ENCODE measurements at regions not wholly inside any gene's neighbourhood (a gene's known extent, or its start where the extent isn't known, plus 50 kb on each side); places are given as distances from the start of the nearest gene placed in this dataset.

GRCh38 chr6:167590193-167590592, 236.5 kb upstream of the AFDN start:
- Histone ChIP-seq H3K79me2 (ENCODE audit: insufficient read depth, low read length) (no peaks in the 10 kb centered on the region), H3K4me2 (ENCODE audit: insufficient read depth, low read length) (no peak overlapping the region), H3K27me3 (ENCODE audit: insufficient read depth, low read length, poor library complexity) (no peaks in the 10 kb centered on the region), H3K9me3 (ENCODE audit: insufficient read depth, low read length, severe bottlenecking) (peaks cover 3% of the 10 kb centered on the region), H3K27ac (ENCODE audit: low read length) (no peak overlapping the region), H3K4me3 (ENCODE audit: low read depth in 1 of 2, low read length in 2 of 2) (no peak overlapping the region), H2AFZ (ENCODE audit: low read depth, low read length) (no peak overlapping the region), H3K9ac (ENCODE audit: low read depth, low read length) (no peak overlapping the region), H3K4me1 (ENCODE audit: insufficient read depth, low read length) (no peaks in the 10 kb centered on the region), H4K20me1 (ENCODE audit: insufficient read depth, low read length) (no peaks in the 10 kb centered on the region), H3K36me3 (ENCODE audit: insufficient read depth, low read length) (no peaks in the 10 kb centered on the region)
- TF ChIP-seq EZH2 (IDR thresholded peaks at IDR 0.05; ENCODE audit: borderline replicate concordance, low read depth, low read length, severe bottlenecking) (no peak), CTCF (IDR thresholded peaks at IDR 0.05; ENCODE audit: borderline replicate concordance, extremely low read depth, low read length, poor library complexity, severe bottlenecking) (no peak)
- DNase-seq (no peak), ATAC-seq (ENCODE audit: insufficient read depth, low read depth) (no peak)
